ENCODE measurements at regions not wholly inside any gene's neighbourhood (a gene's known extent, or its start where the extent isn't known, plus 50 kb on each side); places are given as distances from the start of the nearest gene placed in this dataset.

GRCh38 chr2:2859732-2860131 lies 517.9 kb downstream of the EIPR1 start (continued):
- no peak for TF ChIP-seq ZBTB33 (IDR thresholded peaks at IDR 0.05; ENCODE audit: extremely low read depth, insufficient replicate concordance, low read length)
- no peak for TF ChIP-seq REST (IDR thresholded peaks at IDR 0.05; ENCODE audit: low read depth)

- no TSS peak for BruUV-seq (replicated peaks)
- no peak for TF ChIP-seq CEBPB (IDR thresholded peaks at IDR 0.05; ENCODE audit: low read depth)
- TF ChIP-seq REST (IDR thresholded peaks at IDR 0.05; ENCODE audit: low read depth) = no peak
- no peak for TF ChIP-seq ZFX (IDR thresholded peaks at IDR 0.05)
- no peak for TF ChIP-seq SIN3A (IDR thresholded peaks at IDR 0.05; ENCODE audit: low read depth)
- no peak for TF ChIP-seq TCF7L2 (IDR thresholded peaks at IDR 0.05; ENCODE audit: borderline replicate concordance, extremely low read depth, insufficient read depth, insufficient read length)
- no peak for TF ChIP-seq YY1 (IDR thresholded peaks at IDR 0.05; ENCODE audit: extremely low read depth, insufficient replicate concordance, low read depth, low read length)
- TF ChIP-seq EZH2 (IDR thresholded peaks at IDR 0.05) = no peak
- no peak for TF ChIP-seq ZBTB33 (IDR thresholded peaks at IDR 0.05; ENCODE audit: extremely low read depth, insufficient replicate concordance, low read length)
- no peak for TF ChIP-seq JUND (IDR thresholded peaks at IDR 0.05)
- TF ChIP-seq ELF1 (IDR thresholded peaks at IDR 0.05; ENCODE audit: borderline replicate concordance, low read depth) = no peak
- TF ChIP-seq FOSL1 (IDR thresholded peaks at IDR 0.05; ENCODE audit: low read depth) = no peak
Observed at GRCh38 chr2:2859164-2859563, 518.5 kb downstream of the EIPR1 start.

More at GRCh38 chr2:2859164-2859563, 518.5 kb downstream of the EIPR1 start:
- Histone ChIP-seq H3K36me3 (ENCODE audit: control insufficient read depth in 1 of 2, insufficient read depth in 2 of 2, low read length in 2 of 2) (no peaks in the 10 kb centered on the region), H3K79me2 (ENCODE audit: insufficient read depth, low read length) (no peaks in the 10 kb centered on the region), H3K27me3 (ENCODE audit: insufficient read depth, low read length) (no peaks in the 10 kb centered on the region; the same call in 1 of the 2 replicates), H3K9ac (ENCODE audit: low read length) (no peak overlapping the region), H3K9me2 (ENCODE audit: insufficient read depth) (no peaks in the 10 kb centered on the region), H3K27ac (ENCODE audit: low read depth, low read length) (no peak overlapping the region), H3K4me1 (ENCODE audit: control insufficient read depth in 1 of 2, insufficient read depth in 2 of 2, low read length in 2 of 2) (no peaks in the 10 kb centered on the region), H2AFZ (ENCODE audit: low read depth, low read length, poor library complexity, severe bottlenecking) (no peak overlapping the region), H3K4me3 (replicated peaks in 1 of 2; ENCODE audit: low read depth in 1 of 2, low read length in 2 of 2) (no peak overlapping the region), H3K9me3 (ENCODE audit: control insufficient read depth in 1 of 2, insufficient read depth in 1 of 2, low read depth in 1 of 2, low read length in 2 of 2) (no peaks in the 10 kb centered on the region), H3K4me2 (ENCODE audit: low read length) (no peak overlapping the region), H4K20me1 (ENCODE audit: insufficient read depth) (no peaks in the 10 kb centered on the region)
- RAD21 ChIA-PET (ENCODE audit: low non-redundant PET in 1 of 2, low total read pairs in 2 of 2, uncharacterized antibody in 2 of 2, unreplicated experiment in 2 of 2) = no interaction called here
- intact Hi-C loops (cut with micrococcal nuclease) = no loop called here
- no peak for DNase-seq (ENCODE audit: low read depth, low spot score)
- CTCF ChIA-PET = no interaction called here
- ATAC-seq = no peak
- POLR2A ChIA-PET = no interaction called here

Measured in HCT116 (cell line).